GM19351 (cell line): ENCODE measurements at regions not wholly inside any gene's neighbourhood (a gene's known extent, or its start where the extent isn't known, plus 50 kb on each side); places are given as distances from the start of the nearest gene placed in this dataset.

ENCODE experiments used
- ATAC-seq: cut with Tn5 transposase; IDR thresholded peaks from one replicate; pipeline ENCODE4 v1.9.1; 2021; ENCODE audit warnings: mild to moderate bottlenecking, moderate library complexity; ENCODE audit not compliant: unreplicated experiment

DNA sequence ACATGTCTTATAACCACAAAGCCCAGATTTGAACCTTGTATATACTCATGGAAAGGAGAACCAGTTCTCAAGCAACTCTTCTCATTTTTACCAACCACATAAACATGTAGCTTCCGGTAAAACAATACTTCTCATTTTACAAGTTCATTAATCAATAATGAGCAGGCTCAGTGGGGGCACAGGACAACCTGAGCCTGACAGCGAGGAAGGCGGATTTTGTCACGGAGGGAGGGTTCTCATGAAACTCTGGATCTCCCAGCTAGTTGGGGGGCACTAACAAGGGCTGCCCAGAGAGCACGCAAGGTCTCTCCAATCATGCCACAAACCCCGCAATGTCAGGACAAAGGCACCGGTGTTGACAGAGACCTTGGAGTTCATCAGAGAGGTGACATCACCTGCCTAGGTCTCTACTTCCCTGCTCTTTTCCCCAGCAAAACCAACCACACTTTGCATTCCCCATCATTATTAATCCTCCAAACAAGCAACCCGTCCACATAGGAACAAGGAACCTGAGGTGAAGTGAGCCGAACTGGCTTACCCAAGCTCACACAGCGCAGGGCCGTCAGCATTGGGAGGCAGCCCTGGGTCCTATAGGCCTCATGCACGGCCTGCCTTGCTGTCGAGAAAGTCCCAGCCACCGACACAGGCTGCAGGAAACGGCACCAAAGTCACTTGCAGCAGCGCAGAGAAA is 192.1 kb upstream of the KLF14 start:
- no peak for ATAC-seq

DNA sequence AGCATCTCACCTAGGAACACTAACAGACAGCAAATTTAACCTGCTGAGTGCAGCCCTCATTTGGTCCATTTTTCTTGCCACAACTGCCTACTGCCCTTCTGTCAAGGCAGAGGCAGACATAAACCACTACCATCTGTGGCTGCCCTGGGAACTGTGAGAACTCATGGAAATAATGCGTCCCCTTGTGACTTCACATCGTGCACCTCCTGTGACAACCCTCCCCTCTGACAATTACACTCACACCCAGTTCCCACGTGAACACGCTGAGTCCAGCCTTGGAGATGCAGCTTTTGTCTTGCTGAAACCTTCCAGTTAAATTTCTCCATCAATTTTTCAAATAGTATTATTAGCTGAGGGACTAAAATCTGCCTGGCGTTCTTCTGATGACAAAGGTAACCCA is 193.1 kb upstream of the KLF14 start:
- ATAC-seq = no peak

DNA sequence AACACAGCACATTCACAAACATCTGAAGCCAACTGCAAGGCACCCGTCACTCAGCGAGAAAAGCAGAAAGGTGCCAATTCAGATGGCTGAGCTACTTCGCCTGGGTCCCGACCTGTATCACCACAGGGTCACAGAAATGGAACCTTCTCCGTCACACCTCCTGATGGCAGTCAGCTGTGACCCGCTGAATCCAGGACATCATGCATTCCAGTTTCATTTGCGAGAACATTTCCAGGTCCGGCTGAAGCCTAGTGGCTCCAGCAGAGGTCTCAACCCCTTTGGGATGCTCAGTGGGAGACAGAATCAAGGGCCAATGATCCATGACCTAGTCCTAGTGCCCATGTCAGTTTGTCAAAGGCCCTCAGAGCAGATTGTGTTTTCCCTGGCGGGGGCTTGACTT is 193.6 kb upstream of the KLF14 start:
- no peak for ATAC-seq

DNA sequence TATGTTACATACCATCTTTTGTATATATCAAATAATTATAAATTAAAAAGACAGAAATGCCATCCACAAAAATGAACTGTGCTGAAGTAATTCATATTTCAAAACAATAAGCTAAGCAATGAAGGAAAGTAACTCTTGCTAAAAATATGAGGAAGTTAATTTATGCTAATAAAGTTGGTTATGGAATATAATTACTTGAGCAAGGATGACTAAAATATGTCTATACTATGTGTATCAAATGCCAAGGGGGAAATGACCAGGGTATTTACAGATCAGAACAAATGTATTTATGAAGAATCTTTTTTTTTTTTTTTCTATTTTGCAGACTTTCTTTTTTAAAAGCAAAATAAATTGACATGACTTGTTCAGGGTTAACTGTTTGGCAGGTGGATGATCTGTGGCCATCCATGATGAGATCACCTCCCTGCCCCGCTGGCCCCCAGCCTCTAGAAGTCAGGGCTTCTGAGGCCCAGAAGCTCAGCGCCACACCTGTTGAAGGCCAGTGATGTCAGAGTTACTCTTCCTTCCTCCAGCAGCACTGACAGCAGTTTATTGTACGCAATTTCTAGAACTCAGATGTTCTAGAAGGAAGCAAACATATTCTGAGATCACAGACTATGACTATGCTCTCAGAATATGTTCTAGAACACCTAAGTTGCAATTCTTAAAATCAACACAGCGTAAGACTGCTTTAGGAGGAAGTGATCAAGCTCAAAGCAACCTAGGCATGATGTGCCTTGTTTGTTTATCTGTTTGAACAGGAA is 196.1 kb upstream of the KLF14 start:
- no peak for ATAC-seq

DNA sequence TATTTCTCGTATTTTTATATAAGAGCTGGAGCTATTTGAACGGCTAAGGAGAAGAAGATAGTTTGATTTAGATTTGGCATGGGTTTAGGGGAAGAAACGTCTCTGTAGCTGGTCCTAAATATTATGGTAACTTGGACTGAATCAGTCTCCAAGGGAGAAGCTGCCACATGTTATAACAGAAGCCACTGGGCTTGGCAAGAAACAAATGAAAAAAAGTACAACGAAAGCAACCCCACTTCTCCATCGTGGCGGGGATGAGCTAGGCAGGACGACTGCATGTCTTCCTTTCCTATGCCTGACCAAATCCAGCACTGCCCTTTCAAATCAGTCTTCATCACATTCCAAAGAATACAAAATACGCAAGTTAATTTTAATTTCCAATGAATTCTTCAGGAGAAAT is 196.7 kb upstream of the KLF14 start:
- ATAC-seq = no peak

DNA sequence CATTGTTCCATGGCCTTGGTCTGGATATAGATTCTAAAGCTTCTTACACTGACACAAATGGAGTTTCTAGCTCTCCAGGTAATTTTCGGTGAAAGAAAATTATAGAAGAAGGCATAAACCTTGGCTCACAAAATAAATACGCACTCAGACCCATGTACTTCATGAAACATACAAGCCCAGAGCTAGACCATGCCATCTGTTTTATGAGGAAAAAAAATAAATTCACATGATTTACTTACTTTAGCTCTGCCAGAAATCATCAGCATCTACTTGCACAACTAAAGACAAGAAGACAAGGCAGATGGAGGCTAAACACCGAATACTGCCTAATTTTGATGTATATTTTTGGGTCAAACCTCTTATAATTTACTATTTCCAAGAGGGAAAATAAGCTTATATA is 197.4 kb upstream of the KLF14 start:
- no peak for ATAC-seq

DNA sequence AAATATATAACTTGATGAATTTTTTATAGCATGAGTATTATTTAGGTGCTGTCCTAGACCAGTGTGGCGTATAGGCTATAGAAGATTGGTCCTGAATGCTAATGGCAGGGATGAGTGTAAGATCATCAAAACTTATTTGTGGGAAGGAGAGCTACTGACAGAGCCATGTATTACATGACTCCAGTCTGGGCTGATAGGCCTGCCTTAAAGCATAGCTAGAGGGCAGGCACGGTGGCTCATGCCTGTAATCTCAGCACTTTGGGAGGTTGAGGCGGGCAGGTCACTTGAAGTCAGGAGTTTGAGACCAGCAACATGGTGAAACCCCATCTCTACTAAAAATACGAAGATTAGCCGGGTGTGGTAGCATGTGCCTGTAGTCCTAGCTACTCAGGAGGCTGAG is 198.1 kb upstream of the KLF14 start:
- ATAC-seq = no peak

DNA sequence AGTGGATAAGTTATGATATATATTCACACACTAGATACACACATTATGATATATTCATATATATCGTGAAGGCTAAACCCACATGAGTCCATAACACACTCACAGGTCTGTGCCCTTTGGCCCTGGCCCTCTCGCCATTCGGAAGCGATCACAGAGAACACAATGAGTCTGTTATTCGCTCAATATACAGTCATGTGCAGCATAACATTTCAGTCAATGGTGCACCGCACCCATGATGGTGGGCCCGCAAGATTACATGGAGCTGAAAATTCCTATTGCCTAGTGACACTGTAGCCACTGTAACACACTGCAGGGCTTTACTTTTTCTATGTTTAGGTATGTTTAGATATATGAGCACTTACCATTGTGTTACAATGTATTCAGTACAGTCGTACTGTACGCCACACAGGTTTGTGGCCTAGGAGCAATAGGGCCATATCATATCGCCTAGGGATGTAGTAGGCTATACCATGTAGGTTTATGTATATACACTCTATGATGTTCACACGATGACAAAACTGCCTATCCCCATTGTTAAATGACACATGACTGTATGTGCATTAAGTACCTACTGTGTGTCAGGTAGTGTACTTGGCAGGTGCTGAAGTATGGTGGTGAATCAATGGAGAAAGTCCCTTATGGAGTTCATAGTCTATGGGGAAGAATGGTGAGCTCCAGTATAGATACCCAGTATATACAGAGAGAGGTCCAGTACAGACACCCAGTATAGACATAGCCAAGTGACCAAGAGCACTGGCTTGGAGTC is 198.8 kb upstream of the KLF14 start:
- no peak for ATAC-seq

DNA sequence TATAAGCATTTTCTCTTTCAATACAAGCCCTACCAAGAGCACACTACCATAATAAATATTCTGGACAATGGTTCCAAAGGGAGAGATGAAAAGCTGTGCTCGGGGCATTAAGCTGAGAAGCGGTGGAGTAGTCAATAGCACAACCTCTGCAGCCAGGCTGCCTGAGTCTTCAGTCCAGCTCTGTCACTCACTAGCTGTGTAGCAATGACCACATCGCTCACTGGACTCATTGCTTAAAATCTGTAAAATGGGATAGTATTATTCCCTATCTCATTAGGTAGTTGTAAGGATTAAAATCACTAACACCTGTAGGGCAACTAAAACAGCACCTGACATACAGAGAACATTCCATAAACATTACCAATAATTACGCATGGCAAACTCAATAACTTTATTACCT is 199.9 kb upstream of the KLF14 start:
- no peak for ATAC-seq

DNA sequence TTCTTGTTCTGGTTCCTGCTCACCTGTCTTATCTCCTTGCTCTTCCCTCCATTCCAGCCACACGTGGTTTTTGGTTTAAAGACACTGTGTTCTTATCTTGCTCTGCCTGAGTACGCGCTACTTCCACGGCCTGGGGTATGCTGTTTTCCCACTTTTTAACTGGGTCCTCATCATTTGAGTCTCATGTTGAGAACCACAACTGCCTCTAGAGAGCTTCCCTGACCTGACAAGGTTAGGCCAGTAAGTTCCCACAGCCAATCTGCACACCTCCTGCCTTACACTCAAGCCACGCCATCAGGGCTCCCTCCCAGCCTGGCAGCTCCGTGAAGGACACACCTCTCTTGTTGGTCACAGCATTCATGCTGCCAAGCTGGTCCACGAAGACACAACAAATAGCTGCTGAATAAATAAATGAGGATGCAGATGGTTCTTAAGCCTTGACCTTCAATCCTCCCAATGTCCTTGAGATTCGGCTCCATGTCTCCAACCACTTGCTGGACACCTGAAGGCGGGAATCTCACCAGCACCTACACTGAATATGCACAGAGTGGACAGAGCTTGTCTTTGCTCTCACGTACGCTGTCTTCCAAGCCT is 201.7 kb upstream of the KLF14 start:
- no peak for ATAC-seq

DNA sequence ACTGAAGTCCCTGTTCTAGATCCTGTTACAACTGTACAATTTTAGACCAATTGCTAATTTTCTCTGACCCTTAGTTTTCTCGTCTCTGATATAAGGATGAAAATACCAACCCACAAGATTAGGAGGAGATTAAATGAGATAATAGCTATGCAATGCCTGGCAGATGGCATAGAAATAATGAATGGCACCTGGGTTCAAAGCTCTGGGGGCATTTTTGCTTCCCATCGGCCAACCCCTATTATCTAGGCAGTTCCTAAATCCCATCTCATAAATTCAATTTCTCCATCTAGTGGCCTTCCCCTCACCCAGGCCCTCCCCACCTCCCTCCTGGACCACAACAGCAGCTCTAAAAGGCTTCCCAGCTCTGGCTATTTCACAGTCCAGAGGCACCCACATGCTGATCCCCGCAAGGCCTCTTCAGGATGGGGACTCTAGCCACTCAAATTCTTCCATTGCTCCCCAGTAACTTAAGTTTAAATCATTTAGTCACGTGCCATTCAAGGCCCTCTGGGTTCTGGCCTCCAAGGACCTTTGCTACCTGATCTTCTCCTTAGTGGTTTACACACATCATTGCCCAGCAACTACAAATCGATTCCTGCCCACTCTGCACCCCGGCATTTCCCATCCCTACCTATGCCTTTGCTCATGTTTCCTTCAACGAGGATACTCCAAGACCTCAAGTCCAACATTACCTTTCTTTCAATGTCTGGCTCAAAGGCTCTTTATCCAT is 202.4 kb upstream of the KLF14 start:
- ATAC-seq = no peak

DNA sequence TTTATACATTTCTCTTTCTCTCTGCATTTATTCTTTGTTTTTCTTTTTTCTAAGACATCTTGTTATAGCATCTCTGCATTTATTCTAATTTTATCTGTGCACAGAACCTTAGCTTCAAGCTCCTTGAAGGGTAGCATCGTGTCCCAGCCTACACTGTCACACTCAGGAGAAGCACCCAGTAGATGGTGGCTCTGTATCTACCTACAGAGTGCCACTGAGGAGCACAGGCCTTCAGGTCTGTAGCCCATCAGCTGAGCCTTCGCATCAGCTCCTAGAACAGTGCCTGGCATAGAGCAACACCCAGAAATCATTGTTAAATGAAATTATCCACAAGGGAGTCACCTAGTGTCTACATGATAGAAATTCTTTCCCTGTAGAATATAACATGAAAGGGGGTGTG is 203.0 kb upstream of the KLF14 start:
- no peak for ATAC-seq

DNA sequence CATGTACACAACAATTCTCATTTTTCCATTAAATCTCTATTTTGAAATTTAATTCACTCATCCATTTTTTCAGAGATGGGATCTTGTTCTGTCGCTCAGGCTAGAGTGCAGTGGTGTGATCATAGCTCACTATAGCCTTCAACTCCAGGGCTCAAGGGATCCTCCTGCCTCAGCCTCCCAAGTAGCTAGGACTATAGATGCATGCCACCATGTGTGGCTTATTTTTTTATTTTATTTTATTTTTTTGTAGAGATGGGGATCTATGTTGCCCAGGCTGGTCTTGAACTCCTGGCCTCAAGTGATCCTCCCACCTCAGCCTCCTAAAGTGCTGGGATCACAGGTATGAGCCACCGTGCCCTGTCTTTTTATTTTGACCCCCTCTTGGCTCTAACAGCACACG is 203.8 kb upstream of the KLF14 start:
- ATAC-seq = no peak

DNA sequence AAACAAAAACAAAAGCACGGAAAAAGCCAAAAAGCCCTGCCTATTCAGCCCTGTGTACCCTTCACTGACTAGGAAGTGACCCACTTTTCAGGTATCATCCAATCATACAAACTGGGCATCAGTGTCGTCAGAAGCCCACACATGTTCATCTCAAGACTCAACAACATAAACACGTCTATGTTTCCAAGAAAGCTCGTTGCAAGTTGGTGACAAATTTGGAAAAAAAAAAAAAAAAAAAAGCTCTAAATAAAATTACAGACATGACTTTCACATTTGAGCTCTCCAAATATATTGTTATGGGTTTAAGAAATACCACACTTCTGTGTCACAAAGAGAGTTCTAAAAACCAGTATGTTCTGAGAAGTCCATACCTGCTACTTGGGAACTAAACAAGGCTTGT is 204.7 kb upstream of the KLF14 start:
- no peak for ATAC-seq

DNA sequence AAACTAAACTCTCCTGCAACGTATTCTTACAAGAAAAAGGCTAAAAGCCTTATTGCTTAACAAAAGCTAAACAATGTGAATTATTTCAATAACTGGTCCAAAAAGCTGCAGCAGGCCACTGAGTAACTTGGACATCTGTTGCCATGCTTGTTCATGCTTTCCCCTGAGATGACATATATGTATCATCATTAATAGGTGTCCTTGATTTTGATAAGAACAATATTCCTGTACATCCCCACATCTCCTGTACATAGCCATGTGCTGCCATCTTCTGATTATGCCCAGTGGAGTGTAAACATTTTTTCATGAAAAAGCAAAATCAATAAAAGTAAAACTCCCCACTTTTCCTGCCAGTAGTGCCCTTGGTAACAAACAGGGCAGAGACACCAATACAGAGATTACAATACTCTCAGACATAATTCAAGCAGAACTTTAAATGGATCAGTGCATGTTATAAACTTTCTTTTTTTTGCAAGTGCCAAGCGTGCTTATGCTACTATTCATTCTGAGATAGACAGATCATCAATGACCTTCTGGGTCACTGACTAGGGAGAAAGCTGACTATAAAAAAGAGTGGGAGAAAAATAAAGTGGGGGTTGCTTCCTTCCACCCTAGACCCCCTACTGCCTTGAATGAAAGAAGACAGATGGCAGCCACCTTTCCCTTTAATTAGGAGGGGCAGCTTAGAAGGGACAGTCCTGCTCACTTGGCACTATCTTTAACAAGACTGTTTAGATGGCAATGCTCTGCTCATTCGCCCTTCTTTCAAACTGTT is 205.5 kb upstream of the KLF14 start:
- no peak for ATAC-seq

DNA sequence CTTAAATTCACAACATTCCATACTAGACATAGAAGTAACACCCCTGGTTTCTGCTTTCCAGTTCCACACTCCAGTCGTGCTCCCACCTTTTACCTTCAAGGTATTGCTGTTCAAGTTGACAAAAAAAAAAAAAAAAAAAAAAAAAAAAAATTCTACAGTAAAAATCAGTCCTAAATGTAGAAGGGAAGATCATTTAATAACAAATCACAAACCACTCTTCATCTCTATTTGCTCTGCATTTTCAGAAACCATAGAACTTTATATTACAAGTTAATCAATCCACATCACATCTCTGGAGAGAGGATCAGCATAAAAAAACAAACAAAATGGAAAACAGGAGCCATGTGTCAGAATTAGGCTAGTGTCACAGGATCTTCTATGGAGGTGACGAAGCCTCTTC is 206.3 kb upstream of the KLF14 start:
- no peak for ATAC-seq

DNA sequence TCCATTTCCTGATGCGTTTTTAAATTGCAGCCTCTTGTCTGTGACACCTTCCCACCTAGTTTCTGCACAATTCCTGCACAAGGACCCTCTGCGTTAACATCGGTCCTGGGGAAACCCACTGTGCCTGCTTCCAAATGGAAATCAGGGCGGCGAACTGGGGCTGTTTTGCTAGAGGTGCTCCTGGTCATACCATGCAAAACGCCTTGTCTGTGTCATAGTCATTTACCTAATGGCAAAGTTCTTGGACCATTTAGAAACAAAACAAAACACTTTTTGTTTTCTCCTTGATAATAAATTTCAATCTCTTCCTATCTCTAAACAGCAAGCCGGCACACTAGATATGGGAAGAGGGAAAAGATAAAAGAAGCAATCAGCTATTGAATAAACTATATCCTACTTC is 206.9 kb upstream of the KLF14 start:
- no peak for ATAC-seq

DNA sequence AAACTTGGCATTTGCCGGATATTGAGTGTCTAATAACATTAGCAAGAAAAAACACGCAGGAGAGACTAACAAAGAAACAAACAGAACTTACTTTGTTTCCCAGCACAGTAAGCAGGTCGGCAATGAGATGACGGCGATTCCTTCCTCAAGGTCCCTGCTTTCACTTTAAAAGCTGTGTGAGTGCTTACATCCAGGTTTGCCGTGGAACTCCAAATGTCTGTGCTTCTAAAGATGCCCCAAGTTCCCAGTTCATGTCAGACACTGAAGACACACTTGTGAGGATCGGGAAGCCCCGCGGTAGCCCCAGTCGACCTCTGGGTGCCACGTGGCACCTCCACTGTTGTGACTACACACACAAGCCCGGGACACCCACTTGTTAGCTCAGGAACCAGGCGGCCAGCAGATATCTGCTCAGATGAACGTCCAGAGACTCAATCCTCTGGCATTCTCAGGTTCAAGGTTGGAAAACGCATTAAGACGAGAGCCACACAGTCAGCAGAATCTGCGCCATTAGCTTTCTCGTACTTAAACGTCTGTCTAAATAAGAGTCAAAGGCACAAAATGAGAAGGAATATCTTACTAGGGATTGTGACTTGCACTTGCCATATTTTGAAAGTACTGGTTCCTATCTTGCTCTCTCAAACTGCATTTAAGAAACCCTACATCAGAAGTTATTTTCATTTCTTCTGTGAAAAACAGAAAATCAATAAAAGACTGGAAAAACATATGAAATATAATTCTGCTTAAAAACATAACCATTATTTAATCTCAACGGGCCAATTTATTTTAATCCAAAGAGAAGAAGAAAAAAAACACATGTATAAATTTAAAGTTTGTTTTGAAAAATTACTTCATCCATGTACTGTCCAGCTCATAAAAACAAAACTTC is 207.6 kb upstream of the KLF14 start:
- ATAC-seq = no peak
